Chondrocyte (in vitro differentiated cells): ENCODE measurements at regions not wholly inside any gene's neighbourhood (a gene's known extent, or its start where the extent isn't known, plus 50 kb on each side); places are given as distances from the start of the nearest gene placed in this dataset.

Experiments
- DNase-seq: peaks from one replicate; pipeline ENCODE4 v3.0.0; 2021; ENCODE audit warnings: mixed read lengths, low spot score
- H3K27ac Mint-ChIP-seq: one replicate; pipeline ENCODE4 v1.8.0; 2021; ENCODE audit warnings: mild to moderate bottlenecking, moderate library complexity, mixed read lengths; ENCODE audit not compliant: unreplicated experiment
- H3K27me3 Mint-ChIP-seq: 2 replicates; pipeline ENCODE4 v1.8.0; 2021; ENCODE audit warnings: low read depth, mixed read lengths
- H3K36me3 Mint-ChIP-seq: 2 replicates; pipeline ENCODE4 v1.8.0; 2021; ENCODE audit warnings: low read depth, mixed read lengths
- H3K4me1 Mint-ChIP-seq: 2 replicates; pipeline ENCODE4 v1.8.0; 2021; ENCODE audit warnings: low read depth, mild to moderate bottlenecking, mixed read lengths
- H3K4me3 Mint-ChIP-seq: one replicate; pipeline ENCODE4 v1.8.0; 2021; ENCODE audit warnings: mild to moderate bottlenecking, moderate library complexity, mixed read lengths; ENCODE audit not compliant: unreplicated experiment
- H3K9me3 Mint-ChIP-seq: 2 replicates; pipeline ENCODE4 v1.8.0; 2021; ENCODE audit warnings: low read depth, mixed read lengths
- CTCF ChIP-seq: fragments of 200-600 bp; sonication (generic); IDR thresholded peaks from 2 replicates; pipeline ENCODE4 v1.5.0; 2021; ENCODE audit warnings: antibody characterized with exemption, mild to moderate bottlenecking, moderate library complexity

GRCh38 chrX:39648548-39649254, 449.1 kb downstream of the BCOR start:
- Mint-ChIP-seq H3K27me3 (no peaks in the 10 kb centered on the region), H3K4me3 (no peak overlapping the region), H3K27ac (peak overlapping the region; percentile 17), H3K9me3 (peaks cover 23% of the 10 kb centered on the region), H3K36me3 (no peaks in the 10 kb centered on the region), H3K4me1 (peaks cover 14% of the 10 kb centered on the region)
- no peak for TF ChIP-seq CTCF
- DNase-seq, result no peak

GRCh38 chrX:39650768-39651347, 446.9 kb downstream of the BCOR start:
- Mint-ChIP-seq H3K36me3 (no peaks in the 10 kb centered on the region), H3K27ac (no peak overlapping the region), H3K27me3 (peaks cover 5% of the 10 kb centered on the region), H3K4me3 (no peak overlapping the region), H3K9me3 (peaks cover 24% of the 10 kb centered on the region), H3K4me1 (peaks cover 3% of the 10 kb centered on the region)
- DNase-seq, result no peak
- no peak for TF ChIP-seq CTCF

- peaks cover 5% of the 10 kb centered on the region for H3K27me3 Mint-ChIP-seq
- H3K4me3 Mint-ChIP-seq, result no peak overlapping the region
- H3K27ac Mint-ChIP-seq, result no peak overlapping the region
- no peaks in the 10 kb centered on the region for H3K36me3 Mint-ChIP-seq
- DNase-seq, result no peak
- TF ChIP-seq CTCF, result peak; percentile 59
- H3K9me3 Mint-ChIP-seq, result peaks cover 23% of the 10 kb centered on the region
- H3K4me1 Mint-ChIP-seq, result peaks cover 3% of the 10 kb centered on the region
Measured at GRCh38 chrX:39652336-39652735, 445.4 kb downstream of the BCOR start.

GRCh38 chrX:39653691-39654090, 444.1 kb downstream of the BCOR start:
- Mint-ChIP-seq H3K4me3 (no peak overlapping the region), H3K27ac (no peak overlapping the region), H3K9me3 (peaks cover 19% of the 10 kb centered on the region), H3K36me3 (no peaks in the 10 kb centered on the region), H3K27me3 (peaks cover 5% of the 10 kb centered on the region), H3K4me1 (no peaks in the 10 kb centered on the region)
- no peak for DNase-seq
- no peak for TF ChIP-seq CTCF

- DNase-seq, result no peak
- TF ChIP-seq CTCF, result no peak
- Mint-ChIP-seq H3K36me3 (no peaks in the 10 kb centered on the region), H3K9me3 (peaks cover 19% of the 10 kb centered on the region), H3K4me1 (no peaks in the 10 kb centered on the region), H3K27ac (no peak overlapping the region), H3K4me3 (no peak overlapping the region), H3K27me3 (peaks cover 5% of the 10 kb centered on the region)
Measured at GRCh38 chrX:39654183-39654925, 443.4 kb downstream of the BCOR start.
